HFFc6 (cell line): ENCODE measurements at regions not wholly inside any gene's neighbourhood (a gene's known extent, or its start where the extent isn't known, plus 50 kb on each side); places are given as distances from the start of the nearest gene placed in this dataset.
A peak's percentile ranks its signal among the peaks of the same experiment; 100 is the strongest.

Experiments used
- DNase-seq: peaks from one replicate; pipeline ENCODE4 v3.0.0-alpha.2; 2018
- H3K27ac Mint-ChIP-seq: 2 replicates; pipeline ENCODE4 v1.8.0; 2020; ENCODE audit warnings: mild to moderate bottlenecking, mixed read lengths
- H3K27me3 Mint-ChIP-seq: 2 replicates; pipeline ENCODE4 v1.8.0; 2021; ENCODE audit warnings: mild to moderate bottlenecking, moderate library complexity, mixed read lengths; ENCODE audit not compliant: insufficient read depth
- H3K36me3 Mint-ChIP-seq: 2 replicates; pipeline ENCODE4 v1.8.0; 2021; ENCODE audit warnings: low read depth, mixed read lengths
- H3K4me1 Mint-ChIP-seq: 2 replicates; pipeline ENCODE4 v1.8.0; 2020; ENCODE audit warnings: low read depth, mixed read lengths
- H3K4me3 Mint-ChIP-seq: 2 replicates; pipeline ENCODE4 v1.8.0; 2020; ENCODE audit warnings: mild to moderate bottlenecking, moderate library complexity, mixed read lengths
- H3K9me3 Mint-ChIP-seq: 2 replicates; pipeline ENCODE4 v1.8.0; 2020; ENCODE audit warnings: mild to moderate bottlenecking, mixed read lengths
- CTCF ChIP-seq: fragments of 200-600 bp; sonication (generic); IDR thresholded peaks from 2 replicates; pipeline ENCODE4 v1.5.0; 2021; ENCODE audit warnings: antibody characterized with exemption, mild to moderate bottlenecking

- Mint-ChIP-seq H3K4me3 (no peak overlapping the region), H3K27ac (no peak overlapping the region), H3K36me3 (no peaks in the 10 kb centered on the region), H3K4me1 (peaks cover 14% of the 10 kb centered on the region), H3K27me3 (peaks cover 14% of the 10 kb centered on the region), H3K9me3 (no peaks in the 10 kb centered on the region)
- TF ChIP-seq CTCF = no peak
- no peak for DNase-seq
Observed at GRCh38 chr20:48340883-48341281, 486.9 kb downstream of the PREX1 start.

GRCh38 chr20:48339986-48340882 is 487.6 kb downstream of the PREX1 start:
- DNase-seq = no peak
- Mint-ChIP-seq H3K4me3 (no peak overlapping the region; the same call in 1 of the 2 replicates), H3K27ac (no peak overlapping the region), H3K27me3 (peaks cover 14% of the 10 kb centered on the region), H3K4me1 (peaks cover 14% of the 10 kb centered on the region), H3K36me3 (no peaks in the 10 kb centered on the region), H3K9me3 (no peaks in the 10 kb centered on the region)
- TF ChIP-seq CTCF = no peak

GRCh38 chr20:48339190-48339985 is 488.4 kb downstream of the PREX1 start:
- peak overlapping the region; percentile 39 for H3K27ac Mint-ChIP-seq

GRCh38 chr20:48338717-48339116 is 489.1 kb downstream of the PREX1 start:
- peaks cover 14% of the 10 kb centered on the region for H3K4me1 Mint-ChIP-seq
- H3K27ac Mint-ChIP-seq = peak overlapping the region; percentile 39
- no peak for TF ChIP-seq CTCF
- H3K36me3 Mint-ChIP-seq = no peaks in the 10 kb centered on the region
- peak overlapping the region; percentile 44 for H3K4me3 Mint-ChIP-seq
- peaks cover 8% of the 10 kb centered on the region for H3K27me3 Mint-ChIP-seq
- H3K9me3 Mint-ChIP-seq = no peaks in the 10 kb centered on the region
- DNase-seq = peak; percentile 5

More at GRCh38 chr20:48339190-48339985, 488.4 kb downstream of the PREX1 start:
- no peak for TF ChIP-seq CTCF
- Mint-ChIP-seq H3K9me3 (no peaks in the 10 kb centered on the region), H3K36me3 (no peaks in the 10 kb centered on the region), H3K27me3 (peaks cover 8% of the 10 kb centered on the region), H3K4me3 (peak overlapping the region; percentile 44), H3K4me1 (peaks cover 14% of the 10 kb centered on the region)
- peak; percentile 4 for DNase-seq

- Mint-ChIP-seq H3K9me3 (no peaks in the 10 kb centered on the region), H3K4me1 (peaks cover 14% of the 10 kb centered on the region), H3K36me3 (no peaks in the 10 kb centered on the region), H3K27ac (no peak overlapping the region), H3K27me3 (peaks cover 2% of the 10 kb centered on the region), H3K4me3 (no peak overlapping the region)
- no peak for TF ChIP-seq CTCF
- no peak for DNase-seq
Observed at GRCh38 chr20:48336597-48336996, 491.2 kb downstream of the PREX1 start.
